ENCODE measurements at regions not wholly inside any gene's neighbourhood (a gene's known extent, or its start where the extent isn't known, plus 50 kb on each side); places are given as distances from the start of the nearest gene placed in this dataset.

DNA sequence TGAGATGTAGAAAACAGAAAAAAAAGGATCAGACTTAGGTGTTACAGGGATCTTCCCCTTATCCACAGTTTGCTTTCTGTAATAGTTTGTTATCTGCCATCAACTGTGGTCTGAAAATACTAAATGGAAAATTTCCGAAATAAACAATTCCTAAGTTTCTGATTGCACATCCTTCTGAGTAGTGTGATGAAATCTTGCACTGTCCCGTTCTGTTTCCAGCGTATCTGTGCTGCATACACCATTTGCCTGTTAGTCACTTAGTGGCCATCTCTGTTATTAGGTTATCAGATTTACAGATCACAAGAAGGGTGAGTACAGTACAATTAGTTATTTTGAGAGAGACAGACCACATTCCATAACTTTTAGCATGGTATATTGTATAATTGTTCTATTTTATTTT, 185.6 kb upstream of the CPHXL start:
- POLR2A ChIA-PET (ENCODE audit: unreplicated experiment), result no interaction called here
- H3K79me2 ChIP-seq (ENCODE audit: low read depth), result no peaks in the 10 kb centered on the region
- H3K9me2 ChIP-seq (ENCODE audit: insufficient read depth), result no peaks in the 10 kb centered on the region
- no peaks in the 10 kb centered on the region for H4K20me1 ChIP-seq (ENCODE audit: insufficient read depth)
- H3K27me3 ChIP-seq (ENCODE audit: insufficient read depth, low read depth), result peaks cover 61% of the 10 kb centered on the region
- no peak overlapping the region for H3K4me2 ChIP-seq
- H3K4me1 ChIP-seq (replicated peaks; ENCODE audit: insufficient read depth), result no peaks in the 10 kb centered on the region
- no TSS peak for BruUV-seq (replicated peaks)
- H3K27ac ChIP-seq, result no peak overlapping the region
- no peaks in the 10 kb centered on the region for H3F3A ChIP-seq (ENCODE audit: insufficient read depth, low read depth)
- intact Hi-C loops (cut with micrococcal nuclease; ENCODE audit: unreplicated experiment), result no loop called here
- H3K36me3 ChIP-seq (ENCODE audit: low read depth), result no peaks in the 10 kb centered on the region
- CTCF ChIA-PET, result no interaction called here
- no peak for DNase-seq
- no peak for TF ChIP-seq EZH2 (IDR thresholded peaks at IDR 0.05; ENCODE audit: low read depth)
- TF ChIP-seq, protein P1, sequence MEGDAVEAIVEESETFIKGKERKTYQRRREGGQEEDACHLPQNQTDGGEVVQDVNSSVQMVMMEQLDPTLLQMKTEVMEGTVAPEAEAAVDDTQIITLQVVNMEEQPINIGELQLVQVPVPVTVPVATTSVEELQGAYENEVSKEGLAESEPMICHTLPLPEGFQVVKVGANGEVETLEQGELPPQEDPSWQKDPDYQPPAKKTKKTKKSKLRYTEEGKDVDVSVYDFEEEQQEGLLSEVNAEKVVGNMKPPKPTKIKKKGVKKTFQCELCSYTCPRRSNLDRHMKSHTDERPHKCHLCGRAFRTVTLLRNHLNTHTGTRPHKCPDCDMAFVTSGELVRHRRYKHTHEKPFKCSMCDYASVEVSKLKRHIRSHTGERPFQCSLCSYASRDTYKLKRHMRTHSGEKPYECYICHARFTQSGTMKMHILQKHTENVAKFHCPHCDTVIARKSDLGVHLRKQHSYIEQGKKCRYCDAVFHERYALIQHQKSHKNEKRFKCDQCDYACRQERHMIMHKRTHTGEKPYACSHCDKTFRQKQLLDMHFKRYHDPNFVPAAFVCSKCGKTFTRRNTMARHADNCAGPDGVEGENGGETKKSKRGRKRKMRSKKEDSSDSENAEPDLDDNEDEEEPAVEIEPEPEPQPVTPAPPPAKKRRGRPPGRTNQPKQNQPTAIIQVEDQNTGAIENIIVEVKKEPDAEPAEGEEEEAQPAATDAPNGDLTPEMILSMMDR (conservative IDR thresholded peaks at IDR 0.05), result no peak
- H2AFZ ChIP-seq, result no peak overlapping the region
- H3K4me3 ChIP-seq, result no peak overlapping the region
- H3K9me3 ChIP-seq (ENCODE audit: insufficient read depth, low read depth), result no peaks in the 10 kb centered on the region

DNA sequence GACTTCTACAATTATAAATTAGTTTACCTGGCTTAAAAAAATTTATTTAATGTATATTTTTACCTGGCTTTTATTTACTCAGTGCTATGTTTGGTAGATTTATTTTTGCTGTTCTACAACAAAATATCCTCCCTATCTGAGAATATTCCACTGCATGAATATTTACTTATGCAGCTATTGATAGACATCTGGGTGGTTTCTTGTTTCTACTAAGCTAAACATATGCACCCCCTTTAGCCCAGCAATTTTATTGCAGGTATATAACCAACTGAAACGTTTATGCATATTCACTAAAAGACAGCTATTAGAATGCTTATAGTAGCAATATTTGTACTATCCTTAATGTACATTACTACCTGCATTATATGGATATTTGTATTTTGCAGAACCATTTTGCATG, 187.7 kb upstream of the CPHXL start:
- H3K9me3 ChIP-seq (ENCODE audit: insufficient read depth, low read depth), result no peaks in the 10 kb centered on the region
- BruUV-seq (replicated peaks), result no TSS peak
- H3K27ac ChIP-seq, result no peak overlapping the region

DNA sequence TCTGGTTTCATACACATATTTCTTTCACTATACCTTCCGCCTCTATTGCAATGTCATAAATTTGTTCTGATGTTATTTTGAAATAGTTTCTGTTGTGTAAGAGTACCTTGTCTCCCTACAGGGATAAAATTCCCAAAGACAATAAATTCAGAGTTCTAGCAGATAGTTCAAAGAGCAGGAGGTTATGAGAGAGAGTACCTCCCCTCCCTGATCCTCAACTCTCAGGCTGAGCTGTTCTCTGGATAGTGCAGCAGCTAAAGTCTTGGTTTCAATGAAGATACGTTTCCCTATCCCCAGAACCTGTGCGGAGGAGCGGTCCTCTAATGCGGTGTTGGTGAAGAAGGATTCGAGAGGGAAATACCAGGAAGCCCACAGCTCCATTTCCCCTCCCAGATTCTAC, 190.2 kb upstream of the CPHXL start:
- H3K4me2 ChIP-seq, result no peak overlapping the region
- peaks cover 69% of the 10 kb centered on the region for H3K27me3 ChIP-seq (ENCODE audit: insufficient read depth, low read depth)
- CTCF ChIA-PET, result no interaction called here
- no peak for DNase-seq
- H3F3A ChIP-seq (ENCODE audit: insufficient read depth, low read depth), result no peaks in the 10 kb centered on the region
- H3K79me2 ChIP-seq (ENCODE audit: low read depth), result no peaks in the 10 kb centered on the region
- TF ChIP-seq EZH2 (IDR thresholded peaks at IDR 0.05; ENCODE audit: low read depth), result no peak
- TF ChIP-seq, protein P1 (conservative IDR thresholded peaks at IDR 0.05), result no peak
- no TSS peak for BruUV-seq (replicated peaks)
- no peak overlapping the region for H3K4me3 ChIP-seq
- no peaks in the 10 kb centered on the region for H3K36me3 ChIP-seq (ENCODE audit: low read depth)
- H3K9me2 ChIP-seq (ENCODE audit: insufficient read depth), result no peaks in the 10 kb centered on the region
- H3K27ac ChIP-seq, result no peak overlapping the region
- POLR2A ChIA-PET (ENCODE audit: unreplicated experiment), result no interaction called here
- no peaks in the 10 kb centered on the region for H3K4me1 ChIP-seq (replicated peaks; ENCODE audit: insufficient read depth)
- no peaks in the 10 kb centered on the region for H3K9me3 ChIP-seq (ENCODE audit: insufficient read depth, low read depth)
- H4K20me1 ChIP-seq (ENCODE audit: insufficient read depth), result no peaks in the 10 kb centered on the region
- intact Hi-C loops (cut with micrococcal nuclease; ENCODE audit: unreplicated experiment), result no loop called here
- no peak overlapping the region for H2AFZ ChIP-seq

More for the DNA sequence above, 187.7 kb upstream of the CPHXL start:
- POLR2A ChIA-PET (ENCODE audit: unreplicated experiment), result no interaction called here
- H3K27me3 ChIP-seq (ENCODE audit: insufficient read depth, low read depth), result peaks cover 55% of the 10 kb centered on the region
- H4K20me1 ChIP-seq (ENCODE audit: insufficient read depth), result no peaks in the 10 kb centered on the region
- H3F3A ChIP-seq (ENCODE audit: insufficient read depth, low read depth), result no peaks in the 10 kb centered on the region
- H3K4me1 ChIP-seq (replicated peaks; ENCODE audit: insufficient read depth), result no peaks in the 10 kb centered on the region
- H3K79me2 ChIP-seq (ENCODE audit: low read depth), result no peaks in the 10 kb centered on the region
- no peak for DNase-seq
- H3K36me3 ChIP-seq (ENCODE audit: low read depth), result no peaks in the 10 kb centered on the region
- TF ChIP-seq, protein P1 (conservative IDR thresholded peaks at IDR 0.05), result no peak
- no peak for TF ChIP-seq EZH2 (IDR thresholded peaks at IDR 0.05; ENCODE audit: low read depth)
- CTCF ChIA-PET, result no interaction called here
- H2AFZ ChIP-seq, result no peak overlapping the region
- no peak overlapping the region for H3K4me3 ChIP-seq
- no peaks in the 10 kb centered on the region for H3K9me2 ChIP-seq (ENCODE audit: insufficient read depth)
- intact Hi-C loops (cut with micrococcal nuclease; ENCODE audit: unreplicated experiment), result no loop called here
- H3K4me2 ChIP-seq, result no peak overlapping the region
